Activated B cell treated with CpG ODN at 0.5 μM for 24 hours (primary cell): ENCODE measurements at regions not wholly inside any gene's neighbourhood (a gene's known extent, or its start where the extent isn't known, plus 50 kb on each side); places are given as distances from the start of the nearest gene placed in this dataset.
"Not testable (repeated sequence)": the region's sequence is repeated elsewhere in the genome, so short reads cannot be mapped to it uniquely, and the experiment has no call there.

Experiments used
- ATAC-seq: fragments of 200-7000 bp; cut with Tn5 transposase; one replicate; pipeline ENCODE4 v1.10.0; 2021; ENCODE audit warnings: low read depth, mild to moderate bottlenecking, moderate library complexity
- CTCF ChIA-PET: fragments of 350-600 bp; sonication (Branson Sonifier 250); formaldehyde crosslinking; loops from one replicate; lab custom pipeline; 2021; ENCODE audit warnings: antibody characterized with exemption; lab: Charles Lee
- POLR2A ChIA-PET: fragments of 350-600 bp; sonication (Branson Sonifier 250); formaldehyde crosslinking; loops from one replicate; lab custom pipeline; 2021; ENCODE audit warnings: antibody characterized with exemption; lab: Charles Lee
- DNase-seq: peaks from one replicate; pipeline ENCODE4 v3.0.0; 2022
- H3K27ac Mint-ChIP-seq: one replicate; pipeline ENCODE4 v1.8.0; 2020; ENCODE audit warnings: mixed read lengths
- H3K27me3 Mint-ChIP-seq: one replicate; pipeline ENCODE4 v1.8.0; 2021; ENCODE audit warnings: mixed read lengths
- H3K36me3 Mint-ChIP-seq: one replicate; pipeline ENCODE4 v1.8.0; 2021; ENCODE audit warnings: low read depth, mixed read lengths
- H3K4me1 Mint-ChIP-seq: one replicate; pipeline ENCODE4 v1.8.0; 2021; ENCODE audit warnings: mixed read lengths
- H3K4me3 Mint-ChIP-seq: one replicate; pipeline ENCODE4 v1.8.0; 2020; ENCODE audit warnings: mild to moderate bottlenecking, mixed read lengths
- H3K9me3 Mint-ChIP-seq: one replicate; pipeline ENCODE4 v1.8.0; 2020; ENCODE audit warnings: mixed read lengths
- intact Hi-C: fragments of 100-400 bp; cut with micrococcal nuclease; formaldehyde crosslinking; loops from one replicate; pipeline ENCODE4 v1.15.1; 2024
- TF ChIP-seq, protein P1 (sequence below): fragments of 200-600 bp; IDR thresholded peaks from one replicate; pipeline ENCODE4 v1.8.0; 2022; ENCODE audit warnings: antibody characterized with exemption, mild to moderate bottlenecking

- ChIA-PET CTCF (no interaction called here), POLR2A (interaction anchor here (0.5 kb wide), 1 partner anchor 116 kb away, joined by 4 read pairs; no protein-coding TSS in a partner anchor)
- DNase-seq (no peak), ATAC-seq (no peak)
- Mint-ChIP-seq H3K36me3 (no peaks in the 10 kb centered on the region), H3K27ac (no peak overlapping the region), H3K4me3 (no peak overlapping the region), H3K4me1 (peaks cover 38% of the 10 kb centered on the region), H3K27me3 (no peaks in the 10 kb centered on the region), H3K9me3 (no peaks in the 10 kb centered on the region)
- TF ChIP-seq, protein P1, sequence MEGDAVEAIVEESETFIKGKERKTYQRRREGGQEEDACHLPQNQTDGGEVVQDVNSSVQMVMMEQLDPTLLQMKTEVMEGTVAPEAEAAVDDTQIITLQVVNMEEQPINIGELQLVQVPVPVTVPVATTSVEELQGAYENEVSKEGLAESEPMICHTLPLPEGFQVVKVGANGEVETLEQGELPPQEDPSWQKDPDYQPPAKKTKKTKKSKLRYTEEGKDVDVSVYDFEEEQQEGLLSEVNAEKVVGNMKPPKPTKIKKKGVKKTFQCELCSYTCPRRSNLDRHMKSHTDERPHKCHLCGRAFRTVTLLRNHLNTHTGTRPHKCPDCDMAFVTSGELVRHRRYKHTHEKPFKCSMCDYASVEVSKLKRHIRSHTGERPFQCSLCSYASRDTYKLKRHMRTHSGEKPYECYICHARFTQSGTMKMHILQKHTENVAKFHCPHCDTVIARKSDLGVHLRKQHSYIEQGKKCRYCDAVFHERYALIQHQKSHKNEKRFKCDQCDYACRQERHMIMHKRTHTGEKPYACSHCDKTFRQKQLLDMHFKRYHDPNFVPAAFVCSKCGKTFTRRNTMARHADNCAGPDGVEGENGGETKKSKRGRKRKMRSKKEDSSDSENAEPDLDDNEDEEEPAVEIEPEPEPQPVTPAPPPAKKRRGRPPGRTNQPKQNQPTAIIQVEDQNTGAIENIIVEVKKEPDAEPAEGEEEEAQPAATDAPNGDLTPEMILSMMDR: no peak
- intact Hi-C loops: loop anchor here (5.0 kb wide), 2 partner anchors 37 to 167 kb away; no protein-coding TSS in a partner anchor
Observed at GRCh38 chr20:53824779-53825178, 231.1 kb upstream of the ZNF217 start.

DNA sequence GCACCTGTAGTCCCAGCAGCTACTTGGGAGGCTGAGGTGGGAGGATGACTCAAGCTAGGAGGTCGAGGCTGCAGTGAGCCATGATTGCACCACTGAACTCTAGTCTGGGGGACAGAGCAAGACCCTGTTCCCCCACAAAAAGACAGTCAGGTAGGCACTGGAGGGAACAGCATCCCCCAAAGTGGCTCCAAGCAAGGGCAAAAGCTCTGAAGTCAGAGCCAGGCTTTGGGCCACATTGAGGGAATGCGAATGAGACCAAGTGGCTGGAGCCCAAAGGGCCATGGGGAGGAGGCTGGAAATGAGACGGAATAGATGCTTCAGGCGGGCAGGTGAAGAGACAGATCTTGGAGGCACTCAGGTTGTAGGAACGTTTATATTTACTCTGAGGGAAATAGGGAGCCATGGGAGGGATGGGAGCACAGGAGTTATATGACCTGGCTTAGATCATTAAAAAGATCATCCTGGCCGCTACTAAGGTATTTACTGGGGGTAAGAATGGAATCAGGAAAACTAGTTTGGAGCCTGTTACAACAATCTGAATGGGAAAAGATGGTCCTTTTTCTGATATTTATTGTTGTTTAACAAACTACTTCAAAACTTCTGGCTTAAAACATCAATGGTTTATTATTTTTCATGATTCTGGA is 229.6 kb upstream of the ZNF217 start:
- intact Hi-C loops: no loop called here
- CTCF ChIA-PET: no interaction called here
- Mint-ChIP-seq H3K27ac (no peak overlapping the region), H3K36me3 (no peaks in the 10 kb centered on the region), H3K4me1 (peaks cover 23% of the 10 kb centered on the region), H3K9me3 (peaks cover 3% of the 10 kb centered on the region), H3K27me3 (no peaks in the 10 kb centered on the region), H3K4me3 (no peak overlapping the region)
- POLR2A ChIA-PET: no interaction called here
- ATAC-seq (no peak), DNase-seq (no peak)
- TF ChIP-seq, protein P1: no peak

GRCh38 chr20:53822534-53822933 is 228.9 kb upstream of the ZNF217 start:
- intact Hi-C loops: no loop called here
- CTCF ChIA-PET: no interaction called here
- TF ChIP-seq, protein P1: no peak
- Mint-ChIP-seq H3K4me3 (no peak overlapping the region), H3K36me3 (no peaks in the 10 kb centered on the region), H3K9me3 (peaks cover 3% of the 10 kb centered on the region), H3K27ac (no peak overlapping the region), H3K27me3 (no peaks in the 10 kb centered on the region), H3K4me1 (peaks cover 15% of the 10 kb centered on the region)
- ATAC-seq: no peak
- POLR2A ChIA-PET: no interaction called here
- no peak for DNase-seq

- Mint-ChIP-seq H3K27me3 (no peaks in the 10 kb centered on the region), H3K36me3 (no peaks in the 10 kb centered on the region), H3K9me3 (peaks cover 3% of the 10 kb centered on the region), H3K4me1 (peaks cover 2% of the 10 kb centered on the region), H3K4me3 (no peak overlapping the region), H3K27ac (no peak overlapping the region)
- ATAC-seq (no peak), DNase-seq (no peak)
- TF ChIP-seq, protein P1: no peak
- ChIA-PET POLR2A (no interaction called here), CTCF (no interaction called here)
- intact Hi-C loops: no loop called here
Observed at GRCh38 chr20:53819973-53820451, 226.4 kb upstream of the ZNF217 start.

DNA sequence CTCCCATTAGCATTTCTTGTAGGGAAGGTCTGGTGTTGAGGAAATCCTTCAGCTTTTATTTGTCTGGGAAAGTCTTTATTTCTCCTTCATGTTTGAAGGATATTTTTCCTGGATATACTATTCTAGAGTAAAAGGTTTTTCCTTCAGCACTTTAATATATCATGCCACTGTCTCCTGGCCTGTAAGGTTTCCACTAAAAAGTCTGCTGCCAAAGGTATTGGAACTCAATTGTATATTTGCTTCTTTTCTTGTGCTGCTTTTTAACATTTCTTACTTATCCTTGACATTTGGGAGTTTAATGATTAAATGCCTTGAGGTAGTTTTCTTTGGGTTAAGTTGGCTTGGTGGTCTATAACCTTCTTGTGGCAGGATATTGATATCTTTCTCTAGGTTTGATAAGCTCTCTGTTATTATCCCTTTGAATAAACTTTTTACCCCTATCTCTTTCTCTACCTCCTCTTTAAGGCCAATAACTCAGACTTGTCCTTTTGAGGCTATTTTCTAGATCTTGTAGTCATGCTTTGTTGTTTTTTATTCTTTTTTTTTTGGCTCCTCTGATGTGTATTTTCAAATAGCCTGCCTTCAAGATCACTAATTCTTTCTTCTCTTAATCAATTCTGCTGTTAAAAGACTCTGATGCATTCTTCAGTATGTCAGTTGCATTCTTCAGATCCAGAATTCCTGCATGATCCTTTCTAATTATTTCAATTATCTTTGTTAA is 225.0 kb upstream of the ZNF217 start:
- TF ChIP-seq, protein P1: no peak
- no peak for ATAC-seq
- no peak for DNase-seq
- intact Hi-C loops: no loop called here
- ChIA-PET CTCF (no interaction called here), POLR2A (interaction anchor here (0.7 kb wide), 1 partner anchor 24 kb away, joined by 4 read pairs; no protein-coding TSS in a partner anchor)
- H3K27me3 Mint-ChIP-seq: no peaks in the 10 kb centered on the region
- no peak overlapping the region for H3K4me3 Mint-ChIP-seq
- peaks cover 6% of the 10 kb centered on the region for H3K4me1 Mint-ChIP-seq
- no peak overlapping the region for H3K27ac Mint-ChIP-seq
- H3K9me3 Mint-ChIP-seq: peaks cover 3% of the 10 kb centered on the region
- H3K36me3 Mint-ChIP-seq: no peaks in the 10 kb centered on the region

- H3K36me3 Mint-ChIP-seq, H3K27me3 Mint-ChIP-seq, intact Hi-C loops, H3K4me3 Mint-ChIP-seq, POLR2A ChIA-PET, H3K27ac Mint-ChIP-seq, H3K4me1 Mint-ChIP-seq, H3K9me3 Mint-ChIP-seq, DNase-seq, ATAC-seq, CTCF ChIA-PET: not testable (repeated sequence)
Observed at GRCh38 chr20:53817513-53817912, 223.9 kb upstream of the ZNF217 start.
